ENCODE measurements at regions not wholly inside any gene's neighbourhood (a gene's known extent, or its start where the extent isn't known, plus 50 kb on each side); places are given as distances from the start of the nearest gene placed in this dataset.

GRCh38 chr3:31182661-31183060 lies 288.2 kb upstream of the GADL1 start:
- TF ChIP-seq CTCF (IDR thresholded peaks at IDR 0.05; ENCODE audit: low read depth, low read length): no peak
- ChIA-PET POLR2A (no interaction called here), CTCF (no interaction called here)
- peaks cover 3% of the 10 kb centered on the region; the same call in 1 of the 2 replicates for H3K9me3 ChIP-seq (ENCODE audit: control insufficient read depth, insufficient read depth, low read length)
- DNase-seq (ENCODE audit: low read depth, low spot score): no peak
- peaks cover 4% of the 10 kb centered on the region for H3K27me3 ChIP-seq (ENCODE audit: control insufficient read depth, insufficient read depth, low read length)
- no peak overlapping the region for H3K27ac ChIP-seq (ENCODE audit: low read depth, low read length)
- no peak overlapping the region for H3K4me3 ChIP-seq (ENCODE audit: low read depth, low read length)

DNA sequence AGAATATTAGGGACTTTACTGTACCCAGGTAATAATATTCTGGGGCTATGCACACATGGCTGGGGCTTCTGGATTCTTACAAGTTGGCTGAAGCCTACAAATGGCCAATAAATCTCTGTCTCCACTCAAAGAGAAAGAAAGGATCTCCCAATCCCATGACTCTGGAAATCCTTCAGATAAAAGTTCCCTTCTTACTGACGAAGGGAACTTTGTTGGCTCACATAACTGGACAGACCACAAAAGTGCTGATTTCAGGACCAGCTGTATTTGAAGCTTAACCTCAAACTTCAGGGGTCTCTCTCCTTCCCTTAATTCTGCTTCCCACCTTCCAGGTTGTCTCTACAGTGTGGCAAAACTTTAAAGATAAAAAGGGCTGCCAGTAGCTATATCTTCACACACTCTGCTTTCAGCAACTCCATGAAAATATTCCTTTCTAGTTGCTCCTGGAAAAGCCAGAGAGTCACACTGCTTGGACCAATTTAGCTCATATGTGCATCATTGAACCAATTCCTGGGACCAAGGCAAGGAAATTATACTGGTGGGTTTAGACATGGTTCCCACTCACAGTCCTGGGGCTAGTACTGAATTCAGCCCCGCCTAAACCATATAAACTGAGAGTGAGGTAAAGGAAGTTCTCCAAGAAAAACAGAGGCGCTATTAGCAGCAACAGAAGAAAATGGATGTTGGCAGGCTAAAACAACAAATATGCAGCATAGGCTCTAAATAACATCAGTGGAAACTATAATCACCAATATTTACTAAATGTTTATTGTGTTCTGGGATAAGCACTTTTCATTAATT lies 290.0 kb upstream of the GADL1 start:
- CTCF ChIA-PET: no interaction called here
- no peak overlapping the region for H3K27ac ChIP-seq (ENCODE audit: low read depth, low read length)
- POLR2A ChIA-PET: no interaction called here
- DNase-seq (ENCODE audit: low read depth, low spot score): no peak
- H3K4me3 ChIP-seq (ENCODE audit: low read depth, low read length): no peak overlapping the region
- H3K9me3 ChIP-seq (ENCODE audit: control insufficient read depth, insufficient read depth, low read length): peaks cover 3% of the 10 kb centered on the region; the same call in 1 of the 2 replicates
- H3K27me3 ChIP-seq (ENCODE audit: control insufficient read depth, insufficient read depth, low read length): peaks cover 4% of the 10 kb centered on the region
- TF ChIP-seq CTCF (IDR thresholded peaks at IDR 0.05; ENCODE audit: low read depth, low read length): no peak

DNA sequence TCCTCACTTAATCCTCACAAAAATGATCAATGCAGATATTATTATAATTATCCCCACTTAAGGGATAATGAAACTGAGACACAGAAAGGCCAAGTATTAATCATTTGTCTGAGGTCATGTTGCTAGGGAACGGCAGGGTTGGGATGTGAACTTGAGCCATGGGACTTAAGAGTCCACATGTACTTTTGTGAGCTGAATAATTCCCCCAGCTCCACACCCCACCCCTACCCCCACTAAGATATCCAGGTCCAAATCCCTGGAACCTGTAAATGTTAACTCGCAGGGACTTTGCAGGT lies 290.5 kb upstream of the GADL1 start:
- DNase-seq (ENCODE audit: low read depth, low spot score): no peak
- Histone ChIP-seq H3K27me3 (ENCODE audit: control insufficient read depth, insufficient read depth, low read length) (peaks cover 4% of the 10 kb centered on the region), H3K27ac (ENCODE audit: low read depth, low read length) (no peak overlapping the region), H3K4me3 (ENCODE audit: low read depth, low read length) (no peak overlapping the region), H3K9me3 (ENCODE audit: control insufficient read depth, insufficient read depth, low read length) (peaks cover 3% of the 10 kb centered on the region; the same call in 1 of the 2 replicates)
- no peak for TF ChIP-seq CTCF (IDR thresholded peaks at IDR 0.05; ENCODE audit: low read depth, low read length)
- POLR2A ChIA-PET: no interaction called here
- CTCF ChIA-PET: no interaction called here

GRCh38 chr3:31186041-31186440 lies 291.6 kb upstream of the GADL1 start:
- ChIA-PET CTCF (no interaction called here), POLR2A (no interaction called here)
- no peak for DNase-seq (ENCODE audit: low read depth, low spot score)
- Histone ChIP-seq H3K4me3 (ENCODE audit: low read depth, low read length) (no peak overlapping the region), H3K27me3 (ENCODE audit: control insufficient read depth, insufficient read depth, low read length) (peaks cover 4% of the 10 kb centered on the region), H3K27ac (ENCODE audit: low read depth, low read length) (no peak overlapping the region), H3K9me3 (ENCODE audit: control insufficient read depth, insufficient read depth, low read length) (peaks cover 3% of the 10 kb centered on the region; the same call in 1 of the 2 replicates)
- TF ChIP-seq CTCF (IDR thresholded peaks at IDR 0.05; ENCODE audit: low read depth, low read length): no peak

DNA sequence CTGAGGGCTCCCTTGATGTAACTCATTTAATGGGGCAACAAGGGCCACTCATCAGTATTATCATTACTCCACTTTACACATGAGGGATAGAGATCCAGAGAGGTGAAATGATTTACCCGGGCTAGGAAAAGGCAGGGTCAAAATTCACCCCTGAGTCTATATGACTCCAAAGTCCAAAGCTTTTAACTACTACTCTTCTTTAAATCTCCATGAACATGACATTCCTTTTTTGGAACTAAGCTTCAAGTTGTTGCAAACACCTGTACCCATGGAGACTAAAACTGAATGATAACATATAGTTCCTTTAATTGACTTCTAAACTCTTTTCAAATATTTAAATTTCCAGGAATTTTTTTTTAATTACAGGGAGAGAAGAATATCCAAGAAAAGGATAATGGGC lies 292.9 kb upstream of the GADL1 start:
- no peak for TF ChIP-seq CTCF (IDR thresholded peaks at IDR 0.05; ENCODE audit: low read depth, low read length)
- peaks cover 4% of the 10 kb centered on the region for H3K27me3 ChIP-seq (ENCODE audit: control insufficient read depth, insufficient read depth, low read length)
- ChIA-PET POLR2A (no interaction called here), CTCF (interaction anchor here (0.9 kb wide), 1 partner anchor 342 kb away, joined by 7 read pairs; no protein-coding TSS in a partner anchor)
- no peaks in the 10 kb centered on the region for H3K9me3 ChIP-seq (ENCODE audit: control insufficient read depth, insufficient read depth, low read length)
- no peak overlapping the region for H3K27ac ChIP-seq (ENCODE audit: low read depth, low read length)
- no peak overlapping the region for H3K4me3 ChIP-seq (ENCODE audit: low read depth, low read length)
- no peak for DNase-seq (ENCODE audit: low read depth, low spot score)

Data from AG04450 (cell line).